ENCODE measurements at regions not wholly inside any gene's neighbourhood (a gene's known extent, or its start where the extent isn't known, plus 50 kb on each side); places are given as distances from the start of the nearest gene placed in this dataset.

DNA sequence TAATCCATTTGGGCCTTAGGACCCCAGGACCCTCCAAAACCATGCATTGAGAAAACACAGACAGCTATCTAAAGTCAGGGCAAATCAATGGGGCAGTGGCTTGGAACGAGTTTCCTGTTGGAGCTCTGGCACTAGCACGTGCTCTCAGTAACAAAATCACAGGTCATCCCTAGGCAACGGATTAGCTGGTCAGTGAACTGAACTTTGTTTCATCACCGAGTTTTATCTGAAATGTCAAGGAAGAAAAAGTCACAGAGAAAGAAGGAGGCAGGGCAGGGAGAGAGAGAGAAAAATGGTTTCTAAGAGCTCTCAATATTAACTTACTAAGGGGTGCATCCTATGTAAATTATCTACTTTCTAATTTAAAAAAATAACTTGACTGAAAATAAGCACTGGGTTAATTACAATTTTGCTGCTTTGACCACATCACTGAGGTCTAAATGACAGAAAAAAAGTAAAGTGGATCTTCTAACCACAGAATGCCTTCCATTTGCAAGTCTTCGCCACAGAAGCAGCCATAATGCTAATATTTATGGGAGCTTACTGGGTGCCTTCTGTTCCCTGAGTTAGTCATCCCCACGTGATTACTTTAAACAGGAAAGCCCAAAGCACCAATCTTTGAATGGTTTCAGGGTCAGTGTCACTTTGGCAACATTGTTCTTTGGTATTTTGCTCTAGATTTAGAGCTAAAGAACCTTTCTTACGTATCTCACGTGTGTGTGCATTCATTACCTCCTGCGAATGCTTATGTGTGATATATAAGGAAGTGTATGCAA lies 503.9 kb downstream of the RASEF start:
- POLR2A ChIA-PET (ENCODE audit: low non-redundant PET): no interaction called here
- TF ChIP-seq CTCF (conservative IDR thresholded peaks at IDR 0.05; ENCODE audit: low read depth, low read length) (no peak), EZH2 (IDR thresholded peaks at IDR 0.05; ENCODE audit: borderline replicate concordance, low read depth, low read length, poor library complexity, severe bottlenecking) (no peak)
- Histone ChIP-seq H3K36me3 (ENCODE audit: insufficient read depth, low read length, poor library complexity, severe bottlenecking) (no peaks in the 10 kb centered on the region), H3K4me3 (ENCODE audit: low read depth, low read length, poor library complexity, severe bottlenecking) (no peak overlapping the region), H3K4me1 (ENCODE audit: insufficient read depth, low read length, poor library complexity, severe bottlenecking) (no peaks in the 10 kb centered on the region), H3K27ac (ENCODE audit: low read depth, low read length, poor library complexity, severe bottlenecking) (no peak overlapping the region), H3K9me3 (ENCODE audit: low read depth, low read length, poor library complexity, severe bottlenecking) (no peaks in the 10 kb centered on the region), H3K27me3 (replicated peaks; ENCODE audit: insufficient read depth, low read depth, low read length, poor library complexity) (no peaks in the 10 kb centered on the region)
- CTCF ChIA-PET: no interaction called here
- no peak for DNase-seq (ENCODE audit: low spot score)
- no TSS peak for BruUV-seq (replicated peaks)
- intact Hi-C loops (cut with micrococcal nuclease; ENCODE audit: unreplicated experiment): no loop called here

GRCh38 chr9:82560036-82560435 lies 502.9 kb downstream of the RASEF start:
- no peak overlapping the region for H3K4me3 ChIP-seq (ENCODE audit: low read depth, low read length, poor library complexity, severe bottlenecking)
- TF ChIP-seq CTCF (conservative IDR thresholded peaks at IDR 0.05; ENCODE audit: low read depth, low read length) (no peak), EZH2 (IDR thresholded peaks at IDR 0.05; ENCODE audit: borderline replicate concordance, low read depth, low read length, poor library complexity, severe bottlenecking) (no peak)
- no peaks in the 10 kb centered on the region for H3K36me3 ChIP-seq (ENCODE audit: insufficient read depth, low read length, poor library complexity, severe bottlenecking)
- POLR2A ChIA-PET (ENCODE audit: low non-redundant PET): no interaction called here
- no peak for DNase-seq (ENCODE audit: low spot score)
- H3K4me1 ChIP-seq (ENCODE audit: insufficient read depth, low read length, poor library complexity, severe bottlenecking): no peaks in the 10 kb centered on the region
- H3K27ac ChIP-seq (ENCODE audit: low read depth, low read length, poor library complexity, severe bottlenecking): no peak overlapping the region
- no TSS peak for BruUV-seq (replicated peaks)
- intact Hi-C loops (cut with micrococcal nuclease; ENCODE audit: unreplicated experiment): no loop called here
- H3K27me3 ChIP-seq (replicated peaks; ENCODE audit: insufficient read depth, low read depth, low read length, poor library complexity): no peaks in the 10 kb centered on the region
- CTCF ChIA-PET: no interaction called here
- no peaks in the 10 kb centered on the region for H3K9me3 ChIP-seq (ENCODE audit: low read depth, low read length, poor library complexity, severe bottlenecking)

DNA sequence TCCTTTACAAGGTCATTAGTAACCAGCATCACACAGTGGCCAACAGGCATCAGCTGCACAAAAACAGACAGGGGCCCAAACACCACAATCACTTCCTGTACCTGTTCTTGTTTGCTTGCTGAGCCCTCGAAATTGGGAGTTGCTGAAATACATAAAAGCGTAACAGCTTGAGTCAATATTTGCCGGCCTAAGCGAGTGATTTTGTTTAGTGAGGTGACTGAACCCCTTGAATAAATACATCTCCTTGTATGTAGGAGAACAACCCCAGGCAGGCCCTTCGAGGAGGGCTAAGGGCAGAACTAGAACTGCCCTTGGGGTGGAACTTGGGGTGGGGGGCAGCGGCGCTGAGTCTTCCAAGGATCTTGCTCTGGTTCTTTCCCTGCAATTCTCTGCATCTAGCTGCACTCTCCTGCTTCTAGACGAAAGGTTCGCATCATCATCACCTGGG lies 502.5 kb downstream of the RASEF start:
- intact Hi-C loops (cut with micrococcal nuclease; ENCODE audit: unreplicated experiment): no loop called here
- H3K4me1 ChIP-seq (ENCODE audit: insufficient read depth, low read length, poor library complexity, severe bottlenecking): no peaks in the 10 kb centered on the region
- CTCF ChIA-PET: no interaction called here

DNA sequence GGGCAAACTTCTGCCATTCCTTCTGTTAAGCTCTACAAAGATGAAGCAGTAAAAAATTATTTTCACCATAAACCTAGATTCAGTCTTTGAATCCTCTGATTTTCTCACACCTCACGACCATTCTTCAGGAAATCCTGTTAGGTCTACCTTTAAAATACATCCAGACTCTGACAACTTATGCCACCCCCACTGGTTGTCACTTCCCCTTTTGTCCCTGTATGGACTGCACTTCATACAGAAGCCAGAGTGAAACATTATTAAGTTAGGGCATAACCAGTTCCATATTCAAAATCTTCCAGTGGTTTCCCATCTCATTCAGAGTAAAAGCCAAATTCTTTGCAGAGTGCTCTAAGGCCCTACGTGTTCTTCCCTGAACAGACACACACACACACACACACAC lies 499.8 kb downstream of the RASEF start:
- Histone ChIP-seq H3K27me3 (replicated peaks; ENCODE audit: insufficient read depth, low read depth, low read length, poor library complexity) (no peaks in the 10 kb centered on the region), H3K27ac (ENCODE audit: low read depth, low read length, poor library complexity, severe bottlenecking) (no peak overlapping the region), H3K4me1 (ENCODE audit: insufficient read depth, low read length, poor library complexity, severe bottlenecking) (no peaks in the 10 kb centered on the region), H3K9me3 (ENCODE audit: low read depth, low read length, poor library complexity, severe bottlenecking) (no peaks in the 10 kb centered on the region), H3K36me3 (ENCODE audit: insufficient read depth, low read length, poor library complexity, severe bottlenecking) (no peaks in the 10 kb centered on the region), H3K4me3 (ENCODE audit: low read depth, low read length, poor library complexity, severe bottlenecking) (no peak overlapping the region)
- ChIA-PET POLR2A (ENCODE audit: low non-redundant PET) (no interaction called here), CTCF (no interaction called here)
- no peak for DNase-seq (ENCODE audit: low spot score)
- TF ChIP-seq CTCF (conservative IDR thresholded peaks at IDR 0.05; ENCODE audit: low read depth, low read length): no peak
- TF ChIP-seq EZH2 (IDR thresholded peaks at IDR 0.05; ENCODE audit: borderline replicate concordance, low read depth, low read length, poor library complexity, severe bottlenecking): no peak
- intact Hi-C loops (cut with micrococcal nuclease; ENCODE audit: unreplicated experiment): no loop called here
- BruUV-seq (replicated peaks): no TSS peak

More for the DNA sequence above, 502.5 kb downstream of the RASEF start:
- Histone ChIP-seq H3K27me3 (replicated peaks; ENCODE audit: insufficient read depth, low read depth, low read length, poor library complexity) (no peaks in the 10 kb centered on the region), H3K9me3 (ENCODE audit: low read depth, low read length, poor library complexity, severe bottlenecking) (no peaks in the 10 kb centered on the region), H3K4me3 (ENCODE audit: low read depth, low read length, poor library complexity, severe bottlenecking) (no peak overlapping the region), H3K36me3 (ENCODE audit: insufficient read depth, low read length, poor library complexity, severe bottlenecking) (no peaks in the 10 kb centered on the region), H3K27ac (ENCODE audit: low read depth, low read length, poor library complexity, severe bottlenecking) (no peak overlapping the region)
- no TSS peak for BruUV-seq (replicated peaks)
- POLR2A ChIA-PET (ENCODE audit: low non-redundant PET): no interaction called here
- no peak for DNase-seq (ENCODE audit: low spot score)
- TF ChIP-seq EZH2 (IDR thresholded peaks at IDR 0.05; ENCODE audit: borderline replicate concordance, low read depth, low read length, poor library complexity, severe bottlenecking): no peak

All from A673 (cell line).